ENCODE measurements at regions not wholly inside any gene's neighbourhood (a gene's known extent, or its start where the extent isn't known, plus 50 kb on each side); places are given as distances from the start of the nearest gene placed in this dataset.
"Not testable (repeated sequence)": the region's sequence is repeated elsewhere in the genome, so short reads cannot be mapped to it uniquely, and the experiment has no call there.

DNA sequence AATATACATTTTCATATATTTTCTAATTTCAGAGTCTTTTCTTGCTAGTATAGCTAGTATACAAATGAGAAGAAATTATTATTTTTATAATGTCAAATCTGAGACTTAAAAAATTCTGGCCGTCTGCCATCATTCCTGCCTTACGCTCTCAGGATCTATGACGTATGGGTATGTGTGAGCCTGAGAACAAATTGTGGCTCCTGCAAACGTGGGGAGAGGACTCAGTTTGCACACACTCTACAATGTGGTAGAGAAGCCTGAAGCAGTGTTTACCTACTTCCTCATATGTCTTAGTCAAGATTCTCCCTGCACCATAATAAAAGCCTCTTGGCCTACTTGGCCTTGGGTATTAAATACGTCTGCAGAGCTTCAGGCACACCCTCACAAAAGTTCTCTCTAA is 825.4 kb downstream of the SEMA5A start:
- no peak overlapping the region for H3K4me3 ChIP-seq
- TF ChIP-seq, protein P1, sequence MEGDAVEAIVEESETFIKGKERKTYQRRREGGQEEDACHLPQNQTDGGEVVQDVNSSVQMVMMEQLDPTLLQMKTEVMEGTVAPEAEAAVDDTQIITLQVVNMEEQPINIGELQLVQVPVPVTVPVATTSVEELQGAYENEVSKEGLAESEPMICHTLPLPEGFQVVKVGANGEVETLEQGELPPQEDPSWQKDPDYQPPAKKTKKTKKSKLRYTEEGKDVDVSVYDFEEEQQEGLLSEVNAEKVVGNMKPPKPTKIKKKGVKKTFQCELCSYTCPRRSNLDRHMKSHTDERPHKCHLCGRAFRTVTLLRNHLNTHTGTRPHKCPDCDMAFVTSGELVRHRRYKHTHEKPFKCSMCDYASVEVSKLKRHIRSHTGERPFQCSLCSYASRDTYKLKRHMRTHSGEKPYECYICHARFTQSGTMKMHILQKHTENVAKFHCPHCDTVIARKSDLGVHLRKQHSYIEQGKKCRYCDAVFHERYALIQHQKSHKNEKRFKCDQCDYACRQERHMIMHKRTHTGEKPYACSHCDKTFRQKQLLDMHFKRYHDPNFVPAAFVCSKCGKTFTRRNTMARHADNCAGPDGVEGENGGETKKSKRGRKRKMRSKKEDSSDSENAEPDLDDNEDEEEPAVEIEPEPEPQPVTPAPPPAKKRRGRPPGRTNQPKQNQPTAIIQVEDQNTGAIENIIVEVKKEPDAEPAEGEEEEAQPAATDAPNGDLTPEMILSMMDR (IDR thresholded peaks at IDR 0.05), result no peak
- DNase-seq, result no peak
- H3K27me3 ChIP-seq, result no peaks in the 10 kb centered on the region
- no peaks in the 10 kb centered on the region for H3K9me3 ChIP-seq
- H3K4me1 ChIP-seq, result peaks cover 0 to 7% (median 0%) of the 10 kb centered on the region in 4 donors
- no peaks in the 10 kb centered on the region for H3K36me3 ChIP-seq
- intact Hi-C loops (cut with DNase I; ENCODE audit: low total_unique reads), result no loop called here
- H3K27ac ChIP-seq, result no peak overlapping the region

DNA sequence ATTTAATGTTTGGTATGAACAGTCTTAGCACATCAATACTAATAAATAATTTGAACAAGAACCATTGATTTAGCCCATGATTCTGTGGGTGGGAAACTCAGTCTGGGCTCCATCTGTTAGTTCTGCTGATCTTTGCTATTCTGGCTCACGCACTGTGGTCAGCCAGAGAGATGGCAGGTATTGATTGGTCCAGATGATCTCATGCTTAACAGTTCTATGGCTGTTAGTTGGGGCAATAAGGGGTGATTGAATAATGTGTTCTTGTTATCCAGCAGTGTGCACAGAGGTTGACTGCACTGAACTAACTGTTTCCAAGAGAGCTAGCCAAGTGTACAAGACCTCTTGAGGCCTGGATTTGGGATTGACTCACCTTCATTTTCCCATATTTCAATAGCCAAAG is 824.3 kb downstream of the SEMA5A start:
- DNase-seq, result no peak
- TF ChIP-seq, protein P1 (IDR thresholded peaks at IDR 0.05), result no peak
- Histone ChIP-seq H3K9me3 (no peaks in the 10 kb centered on the region), H3K4me3 (no peak overlapping the region), H3K4me1 (peaks cover 0 to 7% (median 0%) of the 10 kb centered on the region in 4 donors), H3K27me3 (no peaks in the 10 kb centered on the region), H3K36me3 (no peaks in the 10 kb centered on the region), H3K27ac (no peak overlapping the region)
- intact Hi-C loops (cut with DNase I; ENCODE audit: low total_unique reads), result no loop called here

DNA sequence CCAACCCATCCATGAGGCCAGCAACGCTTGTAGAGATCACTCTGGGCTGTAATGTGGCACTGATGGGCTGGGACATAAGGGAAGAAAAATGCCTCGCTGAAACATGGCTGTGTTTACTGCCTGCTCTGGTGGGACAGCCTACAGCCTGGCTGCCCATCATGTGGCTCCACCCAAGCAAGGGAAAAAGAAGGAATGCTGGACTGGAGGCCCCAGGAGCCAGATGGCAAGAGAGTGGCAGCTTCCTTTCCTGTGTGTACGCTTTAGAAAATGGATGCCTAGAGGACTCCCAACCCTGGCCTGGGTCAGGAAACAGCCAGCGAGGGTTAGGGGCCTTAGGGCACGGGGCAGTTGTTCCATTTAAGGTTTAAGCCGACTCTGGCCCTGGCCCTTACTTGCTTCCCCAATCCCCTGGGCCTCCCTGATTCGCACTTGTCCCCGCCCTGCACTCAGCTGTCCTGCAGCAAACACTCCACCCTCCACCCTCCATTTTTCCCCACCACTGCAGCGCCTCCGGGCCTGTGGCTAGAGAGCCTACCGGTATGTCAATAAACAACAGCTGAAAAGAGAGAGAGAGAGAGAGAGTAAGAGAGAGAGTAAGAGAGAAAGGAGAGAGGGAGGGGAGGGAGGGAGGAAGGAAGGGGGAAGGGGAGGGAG is 819.4 kb downstream of the SEMA5A start:
- intact Hi-C loops (cut with DNase I; ENCODE audit: low total_unique reads), result no loop called here
- Histone ChIP-seq H3K4me3 (no peak overlapping the region), H3K27ac (no peak overlapping the region), H3K4me1 (no peaks in the 10 kb centered on the region), H3K27me3 (no peaks in the 10 kb centered on the region), H3K36me3 (no peaks in the 10 kb centered on the region), H3K9me3 (peaks cover 0 to 8% (median 7%) of the 10 kb centered on the region in 3 donors)
- TF ChIP-seq, protein P1 (IDR thresholded peaks at IDR 0.05), result no peak
- DNase-seq, result no peak

DNA sequence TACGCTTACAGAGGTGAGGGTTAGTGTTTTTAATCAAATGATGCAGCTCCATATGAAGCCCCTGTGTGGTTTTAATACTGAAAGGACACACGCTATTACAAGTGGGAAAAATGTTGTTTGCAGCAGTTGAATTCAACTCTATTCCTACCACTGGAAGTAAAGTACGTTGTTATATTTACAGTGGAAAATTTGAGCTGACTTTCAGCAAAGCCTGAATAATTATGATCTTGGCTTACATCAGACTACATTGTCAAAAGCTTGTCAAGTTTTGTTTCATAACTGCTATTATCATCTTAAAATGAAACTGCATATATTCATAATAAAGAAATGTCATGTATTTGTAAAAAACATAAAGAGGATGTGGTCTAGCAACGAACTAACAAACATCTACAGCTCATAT is 818.5 kb downstream of the SEMA5A start:
- DNase-seq, result no peak
- H3K4me1 ChIP-seq, result no peaks in the 10 kb centered on the region
- H3K9me3 ChIP-seq, result peaks cover 0 to 8% (median 8%) of the 10 kb centered on the region in 3 donors
- no peak overlapping the region for H3K27ac ChIP-seq
- TF ChIP-seq, protein P1 (IDR thresholded peaks at IDR 0.05), result no peak
- no peaks in the 10 kb centered on the region for H3K27me3 ChIP-seq
- intact Hi-C loops (cut with DNase I; ENCODE audit: low total_unique reads), result no loop called here
- no peaks in the 10 kb centered on the region for H3K36me3 ChIP-seq
- no peak overlapping the region for H3K4me3 ChIP-seq

DNA sequence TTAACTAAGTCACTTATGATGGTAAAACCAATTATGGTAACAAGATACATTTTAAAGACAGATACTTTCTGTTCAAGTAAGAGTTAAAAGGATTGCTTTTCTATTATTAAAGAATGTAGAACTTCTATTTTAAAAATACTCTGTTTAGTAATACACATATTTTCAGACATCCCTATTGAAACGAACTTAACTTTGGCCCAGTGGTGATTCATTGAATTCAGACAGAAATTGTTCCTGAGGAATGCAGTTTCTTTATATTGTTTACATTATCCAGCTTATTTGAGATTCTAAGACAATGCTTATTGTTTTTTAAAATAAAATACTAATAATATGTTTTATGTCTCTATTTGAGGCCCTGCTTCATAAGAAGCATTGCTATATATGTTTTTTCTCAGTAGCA is 816.4 kb downstream of the SEMA5A start:
- Histone ChIP-seq H3K36me3 (no peaks in the 10 kb centered on the region), H3K4me1 (no peaks in the 10 kb centered on the region), H3K9me3 (peaks cover 0 to 8% (median 8%) of the 10 kb centered on the region in 3 donors), H3K27ac (no peak overlapping the region), H3K4me3 (no peak overlapping the region), H3K27me3 (no peaks in the 10 kb centered on the region)
- TF ChIP-seq, protein P1 (IDR thresholded peaks at IDR 0.05), result no peak
- intact Hi-C loops (cut with DNase I; ENCODE audit: low total_unique reads), result no loop called here
- DNase-seq, result no peak

DNA sequence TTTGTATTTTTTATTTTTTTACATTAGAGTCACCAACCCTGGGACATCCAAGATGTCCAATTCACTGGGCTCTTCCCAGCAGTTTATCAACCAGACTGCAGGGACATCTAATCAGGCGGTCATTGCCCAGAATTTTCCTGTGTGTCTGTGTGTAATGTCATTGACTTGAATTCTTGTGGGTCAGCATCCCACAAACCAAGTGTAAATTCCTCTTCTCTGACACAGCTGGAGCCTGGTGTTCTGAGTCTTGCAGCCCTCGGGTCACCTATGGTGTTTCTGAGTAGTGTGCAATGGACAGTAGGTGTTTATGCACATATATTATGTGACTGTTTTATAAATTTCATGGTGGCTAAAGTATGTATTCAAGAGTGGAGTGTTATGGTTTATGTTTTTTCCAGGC is 815.7 kb downstream of the SEMA5A start:
- H3K36me3 ChIP-seq, result no peaks in the 10 kb centered on the region
- intact Hi-C loops (cut with DNase I; ENCODE audit: low total_unique reads), result no loop called here
- no peaks in the 10 kb centered on the region for H3K4me1 ChIP-seq
- H3K4me3 ChIP-seq, result no peak overlapping the region
- no peak for DNase-seq
- H3K27me3 ChIP-seq, result no peaks in the 10 kb centered on the region
- H3K9me3 ChIP-seq, result peaks cover 0 to 8% (median 8%) of the 10 kb centered on the region in 3 donors
- no peak overlapping the region for H3K27ac ChIP-seq
- TF ChIP-seq, protein P1 (IDR thresholded peaks at IDR 0.05), result no peak

DNA sequence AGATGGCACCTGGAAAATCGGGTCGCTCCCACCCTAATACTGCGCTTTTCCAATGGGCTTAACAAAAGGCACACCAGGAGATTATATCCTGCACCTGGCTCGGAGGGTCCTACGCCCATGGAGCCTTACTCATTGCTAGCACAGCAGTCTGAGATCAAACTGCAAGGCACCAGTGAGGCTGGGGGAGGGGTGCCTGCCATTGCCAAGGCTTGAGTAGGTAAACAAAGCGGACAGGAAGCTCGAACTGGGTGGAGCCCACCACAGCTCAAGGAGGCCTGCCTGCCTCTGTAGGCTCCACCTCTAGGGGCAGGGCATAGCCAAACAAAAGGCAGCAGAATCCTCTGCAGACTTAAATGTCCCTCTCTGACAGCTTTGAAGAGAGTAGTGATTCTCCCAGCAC is 814.8 kb downstream of the SEMA5A start:
- H3K36me3 ChIP-seq; H3K27ac ChIP-seq; H3K4me1 ChIP-seq; H3K9me3 ChIP-seq; H3K27me3 ChIP-seq; H3K4me3 ChIP-seq; DNase-seq; intact Hi-C loops (cut with DNase I; ENCODE audit: low total_unique reads): not testable (repeated sequence)

All from tibial artery (tissue), 4 donors.